HG03442 (cell line): ENCODE measurements at regions not wholly inside any gene's neighbourhood (a gene's known extent, or its start where the extent isn't known, plus 50 kb on each side); places are given as distances from the start of the nearest gene placed in this dataset.

Source experiments
- ATAC-seq: cut with Tn5 transposase; IDR thresholded peaks from one replicate; pipeline ENCODE4 v1.9.1; 2021; ENCODE audit warnings: mild to moderate bottlenecking, moderate library complexity; ENCODE audit not compliant: unreplicated experiment

DNA sequence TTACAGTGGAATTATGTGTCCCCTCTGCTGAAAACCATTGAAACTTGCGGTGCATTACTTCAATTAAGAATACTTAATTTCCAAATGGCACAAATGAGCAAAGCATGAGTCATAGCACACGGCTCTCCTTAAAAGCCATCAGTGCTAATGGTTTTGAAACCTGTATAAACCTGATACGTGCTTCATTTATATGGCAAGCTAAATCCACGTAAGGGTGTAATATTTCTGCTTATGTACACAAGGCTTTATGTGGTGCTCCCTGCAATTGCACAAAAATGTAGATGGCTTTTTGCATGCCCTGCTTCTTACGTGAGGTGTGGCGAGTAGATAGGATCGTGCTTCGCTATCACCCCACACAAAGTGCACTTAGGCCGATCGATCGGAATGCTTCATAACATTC is 840.9 kb downstream of the GALR1 start:
- ATAC-seq = no peak

GRCh38 chr18:78092901-78093300 is 843.3 kb downstream of the GALR1 start:
- ATAC-seq = no peak

GRCh38 chr18:78099979-78100588 is 850.4 kb downstream of the GALR1 start:
- no peak for ATAC-seq

GRCh38 chr18:78101091-78101490 is 851.4 kb downstream of the GALR1 start:
- ATAC-seq = no peak

GRCh38 chr18:78102135-78102534 is 852.5 kb downstream of the GALR1 start:
- no peak for ATAC-seq

DNA sequence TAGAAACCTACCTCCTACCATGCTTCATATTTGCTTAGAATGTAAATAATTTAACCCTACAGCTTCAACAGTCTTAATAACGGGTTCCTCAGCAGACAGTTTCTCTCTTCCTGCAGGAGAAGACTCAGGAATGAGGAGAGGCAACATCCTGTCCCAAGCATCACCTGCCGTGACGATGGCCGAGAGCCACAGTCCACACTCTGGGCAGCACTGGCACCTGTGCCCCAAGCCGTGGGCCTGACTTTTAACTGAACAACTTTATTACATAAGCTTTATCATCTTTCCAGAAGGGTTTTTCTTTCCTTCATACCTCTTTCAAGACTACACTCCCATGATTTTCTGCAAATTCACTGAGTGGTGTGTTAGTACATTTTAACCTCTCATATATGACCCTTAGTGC is 856.0 kb downstream of the GALR1 start:
- no peak for ATAC-seq

GRCh38 chr18:78106946-78107345 is 857.3 kb downstream of the GALR1 start:
- ATAC-seq = no peak

GRCh38 chr18:78107363-78107762 is 857.7 kb downstream of the GALR1 start:
- no peak for ATAC-seq

- ATAC-seq = no peak
These were observed 858.9 kb downstream of the GALR1 start for GRCh38 chr18:78108554-78108953.

GRCh38 chr18:78113136-78113939 is 863.7 kb downstream of the GALR1 start:
- ATAC-seq = no peak

DNA sequence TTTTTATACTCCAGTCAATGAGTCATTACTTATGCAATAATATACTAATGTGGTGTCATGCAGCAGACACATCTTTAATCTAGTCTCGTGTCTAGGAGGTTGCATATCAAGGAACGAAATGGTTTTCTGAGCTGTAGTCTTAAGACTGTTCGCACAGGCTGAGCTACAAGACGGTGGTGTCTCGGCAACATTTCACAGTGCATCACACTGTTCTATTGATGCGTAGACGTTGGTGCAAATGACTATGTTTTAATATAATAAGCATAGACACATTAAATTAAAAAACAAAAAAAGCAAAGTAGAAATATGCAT is 864.2 kb downstream of the GALR1 start:
- no peak for ATAC-seq

- ATAC-seq = no peak
These were observed 863.6 kb upstream of the SALL3 start for GRCh38 chr18:78115896-78116561.

- ATAC-seq = no peak
These were observed 856.3 kb upstream of the SALL3 start for GRCh38 chr18:78123144-78123909.

DNA sequence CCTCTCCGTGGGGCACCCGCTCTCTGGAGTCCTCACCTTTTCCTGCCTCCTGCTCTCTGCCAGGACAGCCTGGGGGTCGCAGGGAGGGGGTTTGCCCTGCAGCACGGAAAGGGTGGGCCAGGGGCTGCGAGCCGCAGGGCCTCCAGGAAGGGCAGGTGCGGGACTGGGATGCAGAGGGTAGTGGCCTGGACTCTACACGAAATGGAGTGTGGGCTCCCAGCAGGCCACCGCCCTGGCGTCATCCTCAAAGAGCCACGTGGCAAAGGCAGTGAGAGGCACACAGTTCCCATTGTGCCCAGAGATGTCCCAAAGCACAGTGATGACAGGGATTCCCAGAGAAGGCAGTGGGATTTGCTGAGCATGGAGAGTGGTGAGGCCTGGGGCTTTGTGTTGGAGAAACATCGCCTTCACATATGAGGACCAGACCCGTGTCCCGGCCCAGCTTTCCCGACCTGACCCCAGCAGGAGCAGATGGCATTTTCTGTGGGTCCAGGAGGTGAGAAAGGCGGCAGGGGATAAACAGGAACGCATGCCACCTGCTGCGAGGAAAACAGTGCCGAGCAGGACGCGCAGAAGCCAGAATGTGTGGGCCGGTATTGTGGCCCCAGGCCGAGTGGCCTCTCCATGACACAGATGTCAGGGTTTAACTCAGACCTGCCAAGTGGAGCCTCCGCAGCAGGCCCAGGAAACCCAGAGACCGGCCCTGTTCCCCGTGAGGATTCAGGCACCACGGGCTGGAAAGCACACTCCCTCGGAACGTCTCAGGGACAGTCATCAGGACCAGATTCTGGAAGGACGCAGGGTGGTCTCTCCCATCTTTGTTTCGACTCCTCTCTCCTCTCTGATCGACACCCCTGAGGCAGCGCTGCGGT is 855.5 kb upstream of the SALL3 start:
- no peak for ATAC-seq

- ATAC-seq = no peak
These were observed 854.3 kb upstream of the SALL3 start for GRCh38 chr18:78125206-78125896.

GRCh38 chr18:78126106-78126505 is 853.5 kb upstream of the SALL3 start:
- ATAC-seq = no peak

GRCh38 chr18:78126536-78126935 is 853.1 kb upstream of the SALL3 start:
- no peak for ATAC-seq

DNA sequence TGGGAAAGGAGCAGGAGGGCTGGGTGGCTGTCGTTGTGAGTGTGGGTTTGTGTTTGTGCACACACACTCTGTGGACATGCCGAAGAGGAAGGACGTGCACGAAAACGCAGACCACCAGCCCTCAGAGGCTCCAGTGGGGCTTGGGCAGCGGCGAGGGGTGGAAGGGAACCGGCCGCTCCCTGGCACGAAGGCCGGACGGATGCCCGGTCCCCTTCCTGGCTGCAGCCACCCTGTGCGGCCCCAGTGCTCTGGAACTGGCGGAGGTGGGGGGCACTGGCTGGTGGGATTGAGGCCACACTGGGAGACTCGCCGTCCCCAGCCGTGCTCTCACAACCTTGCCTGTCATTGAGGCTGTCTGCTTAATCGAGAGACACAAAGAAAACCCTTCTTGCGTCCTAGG is 852.6 kb upstream of the SALL3 start:
- no peak for ATAC-seq

DNA sequence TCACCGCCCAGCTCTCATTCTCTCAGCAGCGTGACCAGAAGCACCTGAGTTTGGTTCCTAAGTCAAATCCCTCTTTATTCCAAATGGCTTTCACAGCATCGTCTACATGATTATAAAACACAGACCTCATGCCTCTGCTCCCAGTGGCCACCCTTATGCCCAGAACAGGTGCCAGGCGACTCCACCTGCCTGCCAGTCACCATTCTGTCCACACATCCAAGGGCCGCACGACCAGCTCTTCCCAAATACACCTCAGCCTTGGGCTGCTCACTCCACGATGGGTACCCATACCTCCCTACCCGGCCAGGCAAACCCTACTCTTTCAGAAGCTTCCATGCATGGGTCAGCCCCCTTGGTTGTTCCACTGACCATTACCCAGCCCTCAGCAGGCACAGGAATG is 851.6 kb upstream of the SALL3 start:
- ATAC-seq = no peak

DNA sequence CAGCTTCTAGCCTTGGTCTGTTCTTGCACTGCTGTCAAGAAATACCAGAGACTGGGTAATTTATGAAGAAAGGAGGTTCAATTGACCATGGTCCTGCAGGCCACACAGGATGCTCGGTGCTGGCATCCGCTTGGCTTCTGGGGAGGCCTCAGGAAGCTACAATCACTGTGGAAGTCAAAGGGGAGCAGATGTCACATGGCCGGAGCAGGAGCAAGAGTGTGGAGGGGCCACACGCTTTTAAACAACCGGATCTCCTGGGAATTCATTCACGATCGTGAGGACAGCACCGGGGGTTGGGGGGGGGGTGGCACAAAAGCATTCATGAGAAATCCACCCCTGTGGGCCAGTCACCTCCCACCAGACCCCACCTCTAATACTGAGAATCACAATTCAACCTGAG is 850.4 kb upstream of the SALL3 start:
- no peak for ATAC-seq
